IMR-90 (cell line): ENCODE measurements at regions not wholly inside any gene's neighbourhood (a gene's known extent, or its start where the extent isn't known, plus 50 kb on each side); places are given as distances from the start of the nearest gene placed in this dataset.
A peak's percentile ranks its signal among the peaks of the same experiment; 100 is the strongest.

Experiments used
- ATAC-seq: fragments of 200-7000 bp; cut with Tn5 transposase; 2 replicates; pipeline ENCODE4 v1.9.1; 2020; ENCODE audit warnings: low read depth, mild to moderate bottlenecking, moderate library complexity
- BruUV-seq: library from RNA; stranded (reverse); fragments of 400-500 nt; replicated peaks from 2 replicates; lab custom pipeline; 2021; lab: Mats Ljungman, UMichigan
- CTCF ChIA-PET: fragments of 300-600 bp; formaldehyde crosslinking; extraction: SDS; loops from one replicate; lab custom pipeline; 2021; ENCODE audit warnings: antibody characterized with exemption; lab: Yijun Ruan, JAX
- POLR2A ChIA-PET: fragments of 300-600 bp; sonication (Branson Sonifier 250); formaldehyde crosslinking; loops from one replicate; lab custom pipeline; 2022; ENCODE audit warnings: antibody characterized with exemption; ENCODE audit not compliant: unreplicated experiment; lab: Charles Lee
- DNase-seq: peaks from one replicate; pipeline ENCODE4 v3.0.0; 2013
- H2AFZ ChIP-seq: replicated peaks from 2 replicates; pipeline ENCODE3; 2013; ENCODE audit warnings: low read length, mild to moderate bottlenecking; ENCODE audit not compliant: poor library complexity
- H2AK5ac ChIP-seq: 2 replicates; pipeline ENCODE4 v1.6.1; 2013; ENCODE audit warnings: low read depth, low read length, inconsistent platforms
- H2AK9ac ChIP-seq: replicated peaks from 2 replicates; pipeline ENCODE3; 2013; ENCODE audit warnings: mild to moderate bottlenecking, low read depth, low read length, moderate library complexity; ENCODE audit not compliant: poor library complexity
- H2BK120ac ChIP-seq: 2 replicates; pipeline ENCODE4 v1.6.1; 2013; ENCODE audit warnings: low read depth, low read length, inconsistent platforms
- H2BK15ac ChIP-seq: 3 replicates; pipeline ENCODE4 v1.6.1; 2013; ENCODE audit warnings: low read depth, low read length, inconsistent platforms
- H2BK20ac ChIP-seq: 2 replicates; pipeline ENCODE4 v1.6.1; 2013; ENCODE audit warnings: low read depth, mild to moderate bottlenecking, inconsistent platforms, low read length, moderate library complexity
- H2BK5ac ChIP-seq: 2 replicates; pipeline ENCODE4 v1.6.1; 2013; ENCODE audit warnings: mild to moderate bottlenecking, low read depth, low read length, inconsistent platforms; ENCODE audit not compliant: poor library complexity, severe bottlenecking
- H3K14ac ChIP-seq: replicated peaks from 2 replicates; pipeline ENCODE4 v1.6.1; 2013; ENCODE audit warnings: low read depth, low read length, inconsistent platforms
- H3K18ac ChIP-seq: 2 replicates; pipeline ENCODE4 v1.6.1; 2013; ENCODE audit warnings: low read depth, low read length, control low read depth
- H3K23ac ChIP-seq: 2 replicates; pipeline ENCODE4 v1.6.1; 2013; ENCODE audit warnings: low read depth, low read length, inconsistent platforms
- H3K27ac ChIP-seq: 2 replicates; pipeline ENCODE4 v1.5.1; 2013; ENCODE audit warnings: mild to moderate bottlenecking, control low read depth, low read length; ENCODE audit not compliant: insufficient read depth
- H3K27me3 ChIP-seq: 2 replicates; pipeline ENCODE4 v1.6.1; 2013; ENCODE audit warnings: low read length; ENCODE audit not compliant: control insufficient read depth, insufficient read depth
- H3K36me3 ChIP-seq: 2 replicates; pipeline ENCODE4 v1.6.1; 2013; ENCODE audit warnings: low read length, mixed read lengths; ENCODE audit not compliant: control insufficient read depth, insufficient read depth
- H3K4ac ChIP-seq: 2 replicates; pipeline ENCODE4 v1.6.1; 2013; ENCODE audit warnings: low read depth, low read length, inconsistent platforms
- H3K4me1 ChIP-seq: 2 replicates; pipeline ENCODE4 v1.6.1; 2013; ENCODE audit warnings: low read length, mixed read lengths; ENCODE audit not compliant: control insufficient read depth, insufficient read depth
- H3K4me2 ChIP-seq: 2 replicates; pipeline ENCODE4 v1.6.1; 2013; ENCODE audit warnings: low read depth, mild to moderate bottlenecking, control low read depth, low read length, moderate library complexity
- H3K4me3 ChIP-seq: 2 replicates; pipeline ENCODE4 v1.5.1; 2013; ENCODE audit warnings: low read depth, mild to moderate bottlenecking, control low read depth, low read length, moderate library complexity; ENCODE audit not compliant: insufficient read depth
- H3K56ac ChIP-seq: 2 replicates; pipeline ENCODE4 v1.6.1; 2013; ENCODE audit warnings: low read length, inconsistent platforms; ENCODE audit not compliant: insufficient read depth; ENCODE audit errors: extremely low read depth
- H3K79me1 ChIP-seq, 2 experiments: 2 replicates each; pipeline ENCODE4 v1.6.1; 2013; ENCODE audit warnings: low read length in 2 of 2, inconsistent platforms in 1 of 2, low read depth in 1 of 2
- H3K9ac ChIP-seq: 2 replicates; pipeline ENCODE4 v1.6.1; 2013; ENCODE audit warnings: low read depth, low read length, control low read depth
- H3K9me1 ChIP-seq: 2 replicates; pipeline ENCODE4 v1.6.1; 2013; ENCODE audit warnings: low read length, inconsistent platforms; ENCODE audit not compliant: insufficient read depth
- H3K9me3 ChIP-seq: 2 replicates; pipeline ENCODE4 v1.6.1; 2013; ENCODE audit warnings: low read length; ENCODE audit not compliant: control insufficient read depth, insufficient read depth
- H4K20me1 ChIP-seq: 2 replicates; pipeline ENCODE4 v1.6.1; 2013; ENCODE audit warnings: low read length, inconsistent platforms; ENCODE audit not compliant: insufficient read depth
- H4K5ac ChIP-seq: 2 replicates; pipeline ENCODE4 v1.6.1; 2013; ENCODE audit warnings: mild to moderate bottlenecking, low read depth, low read length, control low read depth
- H4K8ac ChIP-seq, 2 experiments: 2 replicates each; pipeline ENCODE4 v1.6.1; 2013; ENCODE audit warnings: low read depth in 2 of 2, low read length in 2 of 2, control low read depth in 1 of 2, inconsistent platforms in 1 of 2
- H4K91ac ChIP-seq: 2 replicates; pipeline ENCODE4 v1.6.1; 2013; ENCODE audit warnings: low read depth, low read length, inconsistent platforms; ENCODE audit not compliant: insufficient read depth
- CEBPB ChIP-seq: IDR thresholded peaks from 2 replicates; pipeline ENCODE4 v1.6.1; 2012; ENCODE audit warnings: low read depth, low read length, improper control_type of control experiment
- RAD21 ChIP-seq: IDR thresholded peaks from 2 replicates; pipeline ENCODE4 v1.6.1; 2012; ENCODE audit warnings: low read length, improper control_type of control experiment
- WGBS, 2 experiments: methylation state at CpG; one replicate each; pipeline versions ENCODE4 v1.1.5 to v1.1.7; 2013; ENCODE audit warnings: missing lambda C conversion rate in 2 of 2; ENCODE audit not compliant: insufficient read length in 1 of 2; ENCODE audit errors: extremely low coverage in 2 of 2; 5-methylcytosine and 5-hydroxymethylcytosine counted together
- dilution Hi-C: fragments of 300-500 bp; cut with HindIII; formaldehyde crosslinking; loops from one replicate; pipeline ENCODE4 v1.14.3; 2018; ENCODE audit warnings: low sequenced_read_pairs; ENCODE audit not compliant: unreplicated experiment
- in situ Hi-C: fragments of 300-500 bp; cut with MboI; formaldehyde crosslinking; loops from 3 replicates; pipeline ENCODE4 v1.14.3; 2019; ENCODE audit warnings: low sequenced_read_pairs, inconsistent platforms, mixed read lengths
- intact Hi-C: fragments of 100-400 bp; cut with micrococcal nuclease; formaldehyde crosslinking; loops from 2 replicates; pipeline ENCODE4 v1.10.0; 2022

GRCh38 chr3:64815789-64816188 lies 128.0 kb upstream of the ADAMTS9 start:
- H2AK9ac ChIP-seq: no peak overlapping the region
- POLR2A ChIA-PET: no interaction called here
- no peak overlapping the region for H2AFZ ChIP-seq
- peak overlapping the region; percentile 36; the same call in 1 of the 2 replicates for H3K27ac ChIP-seq
- no peak overlapping the region for H2BK120ac ChIP-seq
- no peak overlapping the region for H3K56ac ChIP-seq
- no peaks in the 10 kb centered on the region for H3K79me1 ChIP-seq
- dilution Hi-C loops: no loop called here
- no peak overlapping the region; the same call in 1 of the 2 replicates for H3K18ac ChIP-seq
- no peak overlapping the region for H3K4ac ChIP-seq
- no peak overlapping the region for H2BK5ac ChIP-seq
- no peak overlapping the region for H2BK15ac ChIP-seq
- no peak overlapping the region for H3K14ac ChIP-seq
- no peaks in the 10 kb centered on the region for H3K9me1 ChIP-seq
- peak; percentile 15; the same call in 1 of the 2 replicates for TF ChIP-seq CEBPB
- no peak for TF ChIP-seq RAD21
- no peaks in the 10 kb centered on the region for H3K27me3 ChIP-seq
- ATAC-seq: no peak; the same call in 1 of the 2 replicates
- no peak overlapping the region; the same call in 1 of the 2 replicates for H4K5ac ChIP-seq
- H2AK5ac ChIP-seq: no peak overlapping the region
- peaks cover 3% of the 10 kb centered on the region; the same call in 1 of the 2 replicates for H3K4me1 ChIP-seq
- DNase-seq: no peak
- CTCF ChIA-PET: interaction anchor here (0.7 kb wide), 1 partner anchor 1955 kb away, joined by 3 read pairs; no protein-coding TSS in a partner anchor
- intact Hi-C loops: no loop called here
- no peak overlapping the region for H2BK20ac ChIP-seq
- H4K8ac ChIP-seq: no peak overlapping the region
- no peak overlapping the region for H3K4me3 ChIP-seq
- no peak overlapping the region for H3K9ac ChIP-seq
- WGBS, 2 experiments: 25% methylated on average over 1 of the region's 4 CpGs; no CpG with 5 or more reads in 1 of the 2 experiments
- peak overlapping the region; percentile 45; the same call in 1 of the 2 replicates for H3K4me2 ChIP-seq
- no peaks in the 10 kb centered on the region for H3K9me3 ChIP-seq
- no peak overlapping the region for H3K23ac ChIP-seq
- H4K20me1 ChIP-seq: no peaks in the 10 kb centered on the region
- no TSS peak for BruUV-seq
- no peak overlapping the region for H4K91ac ChIP-seq
- in situ Hi-C loops: no loop called here
- H3K36me3 ChIP-seq: no peaks in the 10 kb centered on the region
